Left forelimb (tissue), 1 donor: ENCODE measurements at regions not wholly inside any gene's neighbourhood (a gene's known extent, or its start where the extent isn't known, plus 50 kb on each side); places are given as distances from the start of the nearest gene placed in this dataset.
"Not testable (repeated sequence)": the region's sequence is repeated elsewhere in the genome, so short reads cannot be mapped to it uniquely, and the experiment has no call there.

Experiments used
- DNase-seq: peaks from one replicate; pipeline ENCODE4 v3.0.0-alpha.2; 2018; ENCODE audit warnings: low spot score

DNA sequence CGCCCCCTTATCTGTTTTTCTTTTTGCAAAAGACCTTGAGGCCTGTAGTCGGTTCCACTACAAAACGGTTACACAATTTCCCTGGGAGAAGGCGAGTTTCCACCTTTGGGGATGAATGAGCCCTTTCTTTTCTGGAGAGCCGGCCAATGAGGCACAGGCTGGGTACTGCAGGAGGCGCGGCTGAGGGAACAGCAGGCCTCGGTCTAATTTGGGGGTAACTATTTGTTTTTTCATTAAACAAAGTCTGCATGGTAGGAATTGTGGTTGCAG, 129.2 kb downstream of the MYCN start:
- no peak for DNase-seq

- no peak for DNase-seq
Observed at GRCh38 chr2:16068552-16068940, 128.2 kb downstream of the MYCN start.

- DNase-seq = no peak
Observed at GRCh38 chr2:16067866-16068551, 127.7 kb downstream of the MYCN start.

- no peak for DNase-seq
Observed at GRCh38 chr2:16067444-16067843, 127.1 kb downstream of the MYCN start.

GRCh38 chr2:16067037-16067406, 126.7 kb downstream of the MYCN start:
- no peak for DNase-seq

DNA sequence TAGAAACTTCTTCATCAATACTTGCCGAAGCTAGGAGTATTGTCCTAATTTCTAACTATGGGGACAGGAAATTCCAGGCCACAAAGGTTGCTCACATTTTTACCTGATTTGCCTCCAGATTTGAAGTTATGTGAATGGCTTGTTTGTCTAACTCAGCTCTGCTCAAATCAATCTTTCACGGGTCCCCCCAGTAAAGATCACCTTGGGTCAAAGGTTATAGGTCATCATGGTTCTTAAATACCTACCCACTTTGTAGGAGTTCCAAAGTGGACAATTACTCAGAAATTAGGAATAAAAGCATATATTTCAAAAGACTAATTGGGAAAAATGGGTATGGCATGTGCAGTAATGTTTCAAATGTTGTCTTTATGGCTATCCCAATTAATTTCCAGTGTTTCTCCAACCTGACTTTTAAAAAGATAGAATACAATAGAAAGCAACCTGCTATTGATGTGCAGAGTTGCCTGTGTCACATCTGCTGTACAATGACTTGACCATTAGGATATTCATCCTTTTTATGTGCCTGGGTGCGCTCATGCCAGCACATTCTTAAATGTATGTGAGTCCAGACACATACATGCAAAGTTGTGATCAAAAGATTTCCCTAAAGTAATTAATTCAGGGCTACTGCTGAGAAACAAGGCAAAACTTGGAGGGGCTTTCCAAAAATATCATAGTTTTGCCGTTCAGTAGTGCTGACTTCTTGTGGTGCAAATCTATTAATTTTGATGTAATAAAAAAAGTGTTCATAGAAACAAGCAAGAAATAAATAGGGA, 126.1 kb downstream of the MYCN start:
- DNase-seq = no peak

DNA sequence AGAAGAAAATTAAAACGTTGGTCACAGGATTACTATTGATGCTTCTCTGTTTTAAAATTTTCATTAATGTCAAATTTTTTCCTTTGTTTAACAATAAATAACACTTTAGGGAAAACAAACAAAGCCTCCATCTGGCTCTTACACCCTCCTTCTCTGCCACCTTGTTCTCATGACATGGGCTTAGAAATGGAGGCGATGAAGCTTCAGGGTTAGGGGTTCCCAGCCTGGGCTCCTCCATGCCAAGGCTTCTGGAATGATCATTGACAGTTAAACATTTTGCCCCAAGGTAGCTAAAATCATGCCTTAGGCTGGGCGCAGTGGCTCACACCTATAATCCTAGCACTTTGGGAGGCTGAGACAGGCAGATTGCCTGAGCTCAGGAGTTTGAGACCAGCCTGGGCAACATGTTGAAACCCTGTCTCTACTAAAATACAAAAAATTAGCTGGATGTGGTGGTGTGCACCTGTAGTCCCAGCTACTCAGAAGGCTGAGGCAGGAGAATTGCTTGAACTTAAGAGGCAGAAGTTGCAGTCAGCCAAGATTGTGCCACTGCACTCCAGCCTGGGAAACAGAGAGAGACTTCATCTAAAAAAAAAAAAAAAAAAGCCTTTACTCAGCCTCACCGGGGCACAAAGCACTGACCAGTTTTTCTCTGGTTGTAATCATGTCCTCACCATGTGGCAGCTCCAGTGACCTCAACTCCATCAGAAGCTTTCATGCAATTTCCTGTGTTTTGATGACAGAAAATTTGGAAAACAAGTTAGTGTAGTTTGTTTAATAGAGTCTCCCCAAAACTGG, 125.1 kb downstream of the MYCN start:
- not testable (repeated sequence) for DNase-seq

GRCh38 chr2:16064745-16065144, 124.4 kb downstream of the MYCN start:
- no peak for DNase-seq

DNA sequence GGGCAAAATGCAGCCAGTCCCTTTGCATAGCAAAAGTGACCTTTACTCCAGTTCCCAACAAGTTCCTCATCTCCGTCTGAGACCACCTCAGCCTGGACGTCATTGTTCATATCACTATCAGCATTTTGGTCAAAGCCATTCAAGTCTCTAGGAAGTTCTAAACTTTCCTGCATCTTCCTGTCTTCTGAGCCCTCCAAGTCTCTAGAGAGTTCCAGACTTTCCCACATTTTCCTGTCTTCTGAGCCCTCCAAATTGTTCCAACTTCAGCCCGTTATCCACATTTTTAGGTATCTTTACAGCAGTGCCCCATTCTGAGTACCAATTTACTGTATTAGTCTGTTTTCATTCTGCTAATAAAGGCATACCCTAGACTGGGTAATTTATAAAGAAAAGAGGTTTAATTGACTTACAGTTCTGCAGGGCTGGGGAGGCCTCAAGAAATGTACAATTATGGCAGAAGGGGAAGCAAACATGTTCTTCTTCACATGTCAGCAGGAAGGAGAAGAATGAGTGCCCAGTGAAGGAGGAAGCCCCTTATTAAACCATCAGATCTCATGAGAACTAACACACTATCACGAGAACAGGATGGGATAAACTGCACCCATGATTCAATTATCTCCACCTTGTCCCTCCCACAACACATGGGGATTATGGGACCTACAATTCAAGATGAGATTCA, 123.7 kb downstream of the MYCN start:
- no peak for DNase-seq

GRCh38 chr2:16063251-16063850, 123.0 kb downstream of the MYCN start:
- DNase-seq = no peak

- DNase-seq = no peak
Observed at GRCh38 chr2:16062471-16063250, 122.3 kb downstream of the MYCN start.

- DNase-seq = no peak
Observed at GRCh38 chr2:16061441-16062217, 121.3 kb downstream of the MYCN start.

GRCh38 chr2:16060936-16061338, 120.6 kb downstream of the MYCN start:
- no peak for DNase-seq

DNA sequence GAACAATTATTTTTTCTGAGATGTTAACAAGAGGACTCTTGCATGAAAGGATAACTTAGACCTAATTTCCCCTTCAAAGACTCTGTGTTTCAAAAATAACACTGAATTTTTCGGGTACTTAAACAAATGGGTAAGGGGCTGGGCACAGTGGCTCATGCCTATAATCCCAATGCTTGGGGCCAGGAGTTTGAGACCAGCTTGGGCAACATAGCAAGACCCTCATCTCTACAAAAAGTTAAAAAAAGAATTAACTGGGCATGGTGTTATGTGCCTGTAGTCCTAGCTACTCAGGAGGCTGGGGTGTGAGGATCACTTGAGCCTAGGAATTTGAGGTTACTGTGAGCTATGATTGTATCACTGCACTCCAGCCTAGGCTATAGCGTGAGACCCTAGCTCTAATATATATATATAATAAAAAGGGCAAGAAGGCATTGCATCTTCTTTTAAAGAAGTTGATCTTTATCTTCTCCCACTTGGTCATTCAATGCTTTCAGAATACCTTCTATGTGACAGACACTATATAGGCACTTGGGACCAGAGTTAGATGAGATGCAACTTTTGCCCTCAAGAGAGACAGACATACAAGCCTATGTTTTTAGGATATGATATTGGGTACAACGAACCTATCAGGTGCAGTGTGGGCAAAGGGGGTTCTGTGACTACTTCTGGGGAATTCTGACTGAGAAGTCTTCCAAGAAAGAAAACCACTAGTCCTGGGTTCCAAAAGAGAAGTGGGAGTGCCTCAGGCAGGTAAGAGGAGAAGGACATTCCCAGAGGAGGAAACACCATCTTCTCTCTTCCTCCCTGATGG, 120.0 kb downstream of the MYCN start:
- DNase-seq = no peak

- DNase-seq = no peak
Observed at GRCh38 chr2:16059393-16060016, 119.2 kb downstream of the MYCN start.

DNA sequence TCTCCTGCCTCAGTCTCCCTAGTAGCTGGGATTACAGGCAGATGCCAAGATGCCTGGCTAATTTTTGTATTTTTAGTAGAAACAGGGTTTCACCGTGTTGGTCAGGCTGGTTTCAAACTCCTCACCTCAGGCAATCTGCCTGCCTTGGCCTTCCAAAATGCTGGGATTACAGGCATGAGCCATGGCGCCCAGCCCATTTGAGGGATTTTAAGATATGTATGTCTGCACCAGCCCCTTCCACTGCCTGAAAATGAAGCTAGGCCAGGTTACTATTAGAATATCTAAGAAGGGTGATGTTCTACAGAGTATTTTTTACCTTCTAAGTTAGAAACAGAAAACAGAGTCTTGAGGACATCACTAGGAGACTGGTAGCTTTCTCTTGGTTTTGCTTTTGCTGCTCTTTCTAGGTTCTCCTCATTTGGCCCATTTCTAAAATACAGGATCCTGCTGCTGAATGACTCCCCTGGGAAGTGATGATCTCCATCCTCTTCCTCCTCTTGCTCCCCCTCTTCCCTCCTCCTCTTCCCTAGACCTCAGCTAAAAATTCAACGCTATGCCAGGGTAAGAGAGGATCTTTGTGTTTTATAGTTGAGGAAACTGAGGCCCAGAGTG, 118.5 kb downstream of the MYCN start:
- no peak for DNase-seq

DNA sequence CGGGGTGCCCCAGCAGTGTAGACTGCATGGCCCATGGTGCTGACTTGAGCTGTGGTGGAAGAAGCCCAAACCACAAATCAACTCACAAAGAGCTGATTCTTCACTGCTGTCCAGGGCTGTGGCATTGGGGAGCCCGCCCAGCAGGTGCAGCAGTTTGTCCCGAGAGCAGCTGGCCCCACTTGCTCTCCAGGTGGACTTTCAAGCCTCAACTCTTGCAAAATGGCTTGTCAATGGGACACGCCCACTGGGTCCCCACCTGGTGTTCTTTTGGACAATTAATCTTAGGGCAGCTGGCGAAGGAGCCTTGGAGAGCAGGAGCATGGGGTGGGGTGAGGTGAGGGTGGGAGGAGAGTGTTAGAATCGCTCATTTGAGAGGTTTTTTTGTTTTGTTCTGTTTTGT, 117.9 kb downstream of the MYCN start:
- DNase-seq = no peak

GRCh38 chr2:16057661-16058060, 117.3 kb downstream of the MYCN start:
- DNase-seq = no peak
